PFSK-1 (cell line): ENCODE measurements at regions not wholly inside any gene's neighbourhood (a gene's known extent, or its start where the extent isn't known, plus 50 kb on each side); places are given as distances from the start of the nearest gene placed in this dataset.

Experiments
- FOXP2 ChIP-seq: optimal IDR thresholded peaks from 2 replicates; pipeline ENCODE3; 2011; ENCODE audit warnings: borderline replicate concordance, control low read depth, inconsistent platforms; ENCODE audit not compliant: insufficient read depth; ENCODE audit errors: extremely low read length, extremely low read depth
- POLR2AphosphoS5 ChIP-seq: IDR thresholded peaks from 2 replicates; pipeline ENCODE4 v1.6.1; 2012; ENCODE audit warnings: low read depth, mild to moderate bottlenecking, control low read depth, low read length, moderate library complexity
- REST ChIP-seq, 2 experiments: IDR thresholded peaks; 2 replicates each; pipeline versions ENCODE4 v1.6.1 to v1.8.0; 2011 to 2012; ENCODE audit warnings: low read depth in 2 of 2, low read length in 2 of 2, control low read depth in 1 of 2, inconsistent platforms in 1 of 2, mild to moderate bottlenecking in 1 of 2, moderate library complexity in 1 of 2; ENCODE audit not compliant: insufficient read depth in 1 of 2
- SIN3A ChIP-seq: IDR thresholded peaks from 2 replicates; pipeline ENCODE4 v1.6.1; 2012; ENCODE audit warnings: mild to moderate bottlenecking, low read length, moderate library complexity, borderline replicate concordance; ENCODE audit not compliant: insufficient read depth
- TAF1 ChIP-seq: IDR thresholded peaks from 2 replicates; pipeline ENCODE4 v1.6.1; 2012; ENCODE audit warnings: low read length, control low read depth, borderline replicate concordance; ENCODE audit not compliant: insufficient read depth

DNA sequence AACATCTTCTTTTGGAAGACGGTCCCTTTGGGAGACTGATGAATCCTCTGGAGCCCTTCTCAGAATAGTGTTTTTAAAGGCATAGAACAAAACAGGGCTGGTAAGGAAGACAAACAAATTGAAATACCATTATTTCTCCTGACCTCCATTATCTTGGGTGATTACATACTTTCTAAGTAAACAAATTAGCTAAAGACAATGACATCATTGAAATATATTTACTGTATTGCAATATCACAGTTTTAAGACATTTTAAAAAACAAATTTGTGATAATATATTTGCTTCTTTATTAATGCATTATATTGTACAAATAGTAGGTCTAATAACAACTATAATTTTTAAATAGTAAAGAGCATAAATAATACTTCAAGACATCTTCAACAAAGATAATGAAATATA, 152.2 kb upstream of the CDK1 start:
- TF ChIP-seq POLR2AphosphoS5 (no peak), TAF1 (no peak), REST (IDR thresholded peaks at IDR 0.05; ENCODE audit: insufficient read depth in 1 of 2, low read depth in 2 of 2, low read length in 2 of 2) (no peak), SIN3A (no peak), FOXP2 (no peak)
